ENCODE measurements at regions not wholly inside any gene's neighbourhood (a gene's known extent, or its start where the extent isn't known, plus 50 kb on each side); places are given as distances from the start of the nearest gene placed in this dataset.

DNA sequence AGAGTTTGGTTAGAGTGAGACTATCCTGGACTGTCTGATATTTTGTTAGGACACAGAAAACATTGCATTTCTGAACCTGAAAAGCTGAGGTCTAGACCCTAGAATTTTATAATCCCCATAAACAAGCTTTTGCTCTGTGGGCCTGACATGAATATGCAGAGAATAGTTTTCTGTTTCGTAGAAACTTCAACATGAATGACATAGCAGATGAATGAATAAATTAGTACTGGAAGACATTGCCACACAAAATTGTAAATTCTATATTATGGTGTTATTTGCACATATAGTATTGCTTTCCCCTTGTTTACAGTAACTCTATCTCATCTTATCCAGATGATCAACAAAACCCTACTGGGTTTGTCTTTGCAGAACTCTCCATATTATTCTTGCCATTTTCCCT is 54.9 kb upstream of the MAML3 start:
- DNase-seq (no peak), ATAC-seq (no peak)
- H3K9me3 ChIP-seq (ENCODE audit: control insufficient read depth, insufficient read depth, low read length), result no peaks in the 10 kb centered on the region
- H3K4me3 ChIP-seq (ENCODE audit: low read length), result no peak overlapping the region
- intact Hi-C loops (cut with micrococcal nuclease), result no loop called here
- Mint-ChIP-seq H3K4me1 (no peaks in the 10 kb centered on the region), H3K36me3 (no peaks in the 10 kb centered on the region), H3K9me3 (no peaks in the 10 kb centered on the region), H3K27ac (no peak overlapping the region), H3K4me3 (no peak overlapping the region), H3K27me3 (ENCODE audit: low read depth in 2 of 2) (peaks cover 17 to 47% of the 10 kb centered on the region in 2 donors)
- H3K27me3 ChIP-seq (ENCODE audit: control insufficient read depth, insufficient read depth, low read length), result no peaks in the 10 kb centered on the region
- no peak overlapping the region for H3K27ac ChIP-seq (ENCODE audit: low read length)
- TF ChIP-seq, protein P1, sequence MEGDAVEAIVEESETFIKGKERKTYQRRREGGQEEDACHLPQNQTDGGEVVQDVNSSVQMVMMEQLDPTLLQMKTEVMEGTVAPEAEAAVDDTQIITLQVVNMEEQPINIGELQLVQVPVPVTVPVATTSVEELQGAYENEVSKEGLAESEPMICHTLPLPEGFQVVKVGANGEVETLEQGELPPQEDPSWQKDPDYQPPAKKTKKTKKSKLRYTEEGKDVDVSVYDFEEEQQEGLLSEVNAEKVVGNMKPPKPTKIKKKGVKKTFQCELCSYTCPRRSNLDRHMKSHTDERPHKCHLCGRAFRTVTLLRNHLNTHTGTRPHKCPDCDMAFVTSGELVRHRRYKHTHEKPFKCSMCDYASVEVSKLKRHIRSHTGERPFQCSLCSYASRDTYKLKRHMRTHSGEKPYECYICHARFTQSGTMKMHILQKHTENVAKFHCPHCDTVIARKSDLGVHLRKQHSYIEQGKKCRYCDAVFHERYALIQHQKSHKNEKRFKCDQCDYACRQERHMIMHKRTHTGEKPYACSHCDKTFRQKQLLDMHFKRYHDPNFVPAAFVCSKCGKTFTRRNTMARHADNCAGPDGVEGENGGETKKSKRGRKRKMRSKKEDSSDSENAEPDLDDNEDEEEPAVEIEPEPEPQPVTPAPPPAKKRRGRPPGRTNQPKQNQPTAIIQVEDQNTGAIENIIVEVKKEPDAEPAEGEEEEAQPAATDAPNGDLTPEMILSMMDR (IDR thresholded peaks at IDR 0.05), result no peak
- H3K36me3 ChIP-seq (ENCODE audit: control insufficient read depth, insufficient read depth, low read length), result no peaks in the 10 kb centered on the region
- H3K4me1 ChIP-seq (ENCODE audit: control insufficient read depth, insufficient read depth, low read length), result no peaks in the 10 kb centered on the region
- WGBS (ENCODE audit: insufficient coverage), result no CpG with 5 or more reads among the region's 1 CpG

Data from natural killer cell (primary cell).